GM10248 (cell line): ENCODE measurements at regions not wholly inside any gene's neighbourhood (a gene's known extent, or its start where the extent isn't known, plus 50 kb on each side); places are given as distances from the start of the nearest gene placed in this dataset.
"Not testable (repeated sequence)": the region's sequence is repeated elsewhere in the genome, so short reads cannot be mapped to it uniquely, and the experiment has no call there.

Experiments used
- CTCF ChIA-PET: fragments of 300-600 bp; sonication (Branson Sonifier 250); formaldehyde crosslinking; extraction: SDS; loops from one replicate; lab custom pipeline; 2021; ENCODE audit warnings: antibody characterized with exemption; lab: Yijun Ruan, JAX
- POLR2A ChIA-PET: fragments of 350-650 bp; sonication (Branson Sonifier 250); formaldehyde crosslinking; extraction: SDS; loops from one replicate; lab custom pipeline; 2020; ENCODE audit warnings: antibody characterized with exemption; lab: Yijun Ruan, JAX
- DNase-seq: peaks from one replicate; pipeline ENCODE4 v3.0.0; 2012; ENCODE audit errors: extremely low spot score
- CTCF ChIP-seq: IDR thresholded peaks from 2 replicates; pipeline ENCODE4 v1.5.1; 2012; ENCODE audit warnings: mild to moderate bottlenecking, low read depth; ENCODE audit errors: extremely low read depth, missing control alignments, control extremely low read depth

GRCh38 chr4:127528302-127528701 is 104.5 kb upstream of the INTU start:
- TF ChIP-seq CTCF: no peak
- no peak for DNase-seq
- POLR2A ChIA-PET: no interaction called here
- CTCF ChIA-PET: no interaction called here

GRCh38 chr4:127529879-127530278 is 102.9 kb upstream of the INTU start:
- DNase-seq, CTCF ChIA-PET, POLR2A ChIA-PET: not testable (repeated sequence)

GRCh38 chr4:127533028-127533700 is 99.6 kb upstream of the INTU start:
- ChIA-PET CTCF (interaction anchor here (0.9 to 1.4 kb wide), 2 partner anchors 11 to 132 kb away, joined by 3 to 6 read pairs; no protein-coding TSS in a partner anchor), POLR2A (no interaction called here)
- TF ChIP-seq CTCF: no peak

GRCh38 chr4:127534041-127534825 is 98.5 kb upstream of the INTU start:
- CTCF ChIA-PET: interaction anchor here (0.6 kb wide), 1 partner anchor 11 kb away, joined by 3 read pairs; no protein-coding TSS in a partner anchor
- DNase-seq: no peak
- no peak for TF ChIP-seq CTCF
- POLR2A ChIA-PET: no interaction called here

More at GRCh38 chr4:127533028-127533700, 99.6 kb upstream of the INTU start:
- no peak for DNase-seq

GRCh38 chr4:127538016-127538415 is 94.7 kb upstream of the INTU start:
- no peak for TF ChIP-seq CTCF
- ChIA-PET POLR2A (no interaction called here), CTCF (interaction anchor here (0.8 to 1.9 kb wide), 4 partner anchors 9 to 15 kb away, joined by 4 to 6 read pairs (median 4); no protein-coding TSS in a partner anchor)
- DNase-seq: no peak

- no peak for DNase-seq
- CTCF ChIA-PET: no interaction called here
- no peak for TF ChIP-seq CTCF
- POLR2A ChIA-PET: no interaction called here
These were observed 92.2 kb upstream of the INTU start for GRCh38 chr4:127540497-127541025.
